Stomach (tissue), 4 donors: ENCODE measurements at regions not wholly inside any gene's neighbourhood (a gene's known extent, or its start where the extent isn't known, plus 50 kb on each side); places are given as distances from the start of the nearest gene placed in this dataset.

ENCODE experiments used
- EP300 ChIP-seq: sonication (generic); formaldehyde crosslinking; IDR thresholded peaks from one replicate; pipeline ENCODE4 v1.6.1; 2017; ENCODE audit warnings: antibody characterized with exemption
- POLR2A ChIP-seq, 4 donors: fragments of 450-650 bp; IDR thresholded peaks; one replicate each; pipeline ENCODE4 v1.6.1; 2016; ENCODE audit warnings: antibody characterized with exemption in 4 of 4, control low read depth in 2 of 4, mild to moderate bottlenecking in 1 of 4, moderate library complexity in 1 of 4
- POLR2AphosphoS5 ChIP-seq, 3 donors: sonication (generic); formaldehyde crosslinking; IDR thresholded peaks; one replicate each; pipeline ENCODE4 v1.6.1; 2016; ENCODE audit warnings: antibody characterized with exemption in 3 of 3
- TF ChIP-seq, protein P1 (sequence below), 7 experiments: fragments of 450-650 bp in 4 of 7; fragments of 200-600 bp in 3 of 7; sonication (generic) in 3 of 7; IDR thresholded peaks; one replicate each; pipeline ENCODE4 v1.5.1; 2016 to 2019; ENCODE audit warnings: antibody characterized with exemption in 7 of 7, control low read depth in 2 of 7, mild to moderate bottlenecking in 1 of 7

DNA sequence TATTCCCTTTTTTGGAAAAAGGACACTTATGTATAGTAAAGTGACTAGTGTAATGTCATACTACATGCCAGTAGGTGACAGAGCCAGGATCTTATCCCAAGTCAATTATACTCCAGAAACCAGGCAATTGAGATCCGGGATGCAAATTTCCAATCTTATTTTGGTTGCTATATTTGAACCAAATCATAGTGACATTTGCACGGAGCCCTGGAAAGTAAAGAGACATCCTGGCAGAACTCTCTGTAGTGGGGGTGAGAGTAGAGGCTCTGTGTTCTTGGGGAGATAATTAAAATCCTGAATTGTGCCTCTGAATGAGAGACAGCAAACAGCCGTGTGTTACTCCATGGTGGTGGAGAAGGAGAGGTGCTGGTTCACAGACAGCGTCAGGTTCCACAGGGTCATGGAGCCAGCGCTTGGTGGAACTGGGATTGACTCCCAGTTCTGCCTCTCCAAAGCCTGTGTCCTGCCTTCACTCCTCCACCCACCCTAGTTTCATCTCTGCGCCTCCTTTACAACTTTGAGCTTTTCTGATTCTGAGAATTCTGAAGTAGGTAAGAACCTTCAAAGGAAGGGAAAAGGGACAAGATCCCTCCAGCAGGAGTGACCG lies 432.3 kb downstream of the PTPRU start:
- TF ChIP-seq, protein P1, sequence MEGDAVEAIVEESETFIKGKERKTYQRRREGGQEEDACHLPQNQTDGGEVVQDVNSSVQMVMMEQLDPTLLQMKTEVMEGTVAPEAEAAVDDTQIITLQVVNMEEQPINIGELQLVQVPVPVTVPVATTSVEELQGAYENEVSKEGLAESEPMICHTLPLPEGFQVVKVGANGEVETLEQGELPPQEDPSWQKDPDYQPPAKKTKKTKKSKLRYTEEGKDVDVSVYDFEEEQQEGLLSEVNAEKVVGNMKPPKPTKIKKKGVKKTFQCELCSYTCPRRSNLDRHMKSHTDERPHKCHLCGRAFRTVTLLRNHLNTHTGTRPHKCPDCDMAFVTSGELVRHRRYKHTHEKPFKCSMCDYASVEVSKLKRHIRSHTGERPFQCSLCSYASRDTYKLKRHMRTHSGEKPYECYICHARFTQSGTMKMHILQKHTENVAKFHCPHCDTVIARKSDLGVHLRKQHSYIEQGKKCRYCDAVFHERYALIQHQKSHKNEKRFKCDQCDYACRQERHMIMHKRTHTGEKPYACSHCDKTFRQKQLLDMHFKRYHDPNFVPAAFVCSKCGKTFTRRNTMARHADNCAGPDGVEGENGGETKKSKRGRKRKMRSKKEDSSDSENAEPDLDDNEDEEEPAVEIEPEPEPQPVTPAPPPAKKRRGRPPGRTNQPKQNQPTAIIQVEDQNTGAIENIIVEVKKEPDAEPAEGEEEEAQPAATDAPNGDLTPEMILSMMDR (IDR thresholded peaks at IDR 0.05) = no peak
- TF ChIP-seq POLR2A (IDR thresholded peaks at IDR 0.05) (no peak), EP300 (no peak), POLR2AphosphoS5 (IDR thresholded peaks at IDR 0.05) (no peak)
